Hepatocyte (in vitro differentiated cells): ENCODE measurements at regions not wholly inside any gene's neighbourhood (a gene's known extent, or its start where the extent isn't known, plus 50 kb on each side); places are given as distances from the start of the nearest gene placed in this dataset.

Experiments used
- EZH2 ChIP-seq: fragments of 200-600 bp; sonication (generic); IDR thresholded peaks from 2 replicates; pipeline ENCODE4 v1.6.1; 2016; ENCODE audit warnings: antibody characterized with exemption, mild to moderate bottlenecking, borderline replicate concordance
- EZH2phosphoT487 ChIP-seq: fragments of 200-600 bp; sonication (generic); IDR thresholded peaks from one replicate; pipeline ENCODE4 v1.6.1; 2018; ENCODE audit warnings: antibody characterized with exemption, mild to moderate bottlenecking, low read depth, moderate library complexity; ENCODE audit not compliant: unreplicated experiment, severe bottlenecking
- TF ChIP-seq, protein P1 (sequence below): fragments of 200-600 bp; sonication (generic); IDR thresholded peaks from 2 replicates; pipeline ENCODE4 v1.5.1; 2016; ENCODE audit warnings: antibody characterized with exemption, mild to moderate bottlenecking; ENCODE audit not compliant: poor library complexity

DNA sequence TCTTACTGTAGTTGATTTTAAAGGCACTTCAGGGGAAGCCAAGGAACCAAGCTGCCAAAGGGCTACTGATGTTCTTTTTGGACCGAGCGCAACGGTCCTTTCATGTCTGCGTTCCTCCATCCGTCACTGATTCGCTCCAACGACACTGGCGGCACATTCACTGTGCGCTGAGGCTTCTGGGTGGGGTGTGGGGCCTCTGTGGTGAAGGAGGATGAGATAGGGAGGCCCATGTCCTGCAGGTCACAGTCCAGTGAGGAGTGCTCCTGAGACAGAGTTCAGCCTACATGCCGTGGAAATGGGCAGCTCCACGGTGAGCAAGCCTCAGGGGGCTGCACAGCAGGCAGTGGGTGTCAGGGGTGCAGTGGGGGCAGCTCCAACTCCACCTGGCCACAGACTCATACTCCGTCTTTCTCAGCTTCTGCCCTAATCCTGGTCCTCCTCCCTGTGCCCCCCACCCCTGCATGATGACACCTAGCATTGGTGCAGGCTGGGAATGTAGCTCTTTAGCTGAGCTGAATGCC is 87.8 kb upstream of the SHANK2 start:
- TF ChIP-seq, protein P1, sequence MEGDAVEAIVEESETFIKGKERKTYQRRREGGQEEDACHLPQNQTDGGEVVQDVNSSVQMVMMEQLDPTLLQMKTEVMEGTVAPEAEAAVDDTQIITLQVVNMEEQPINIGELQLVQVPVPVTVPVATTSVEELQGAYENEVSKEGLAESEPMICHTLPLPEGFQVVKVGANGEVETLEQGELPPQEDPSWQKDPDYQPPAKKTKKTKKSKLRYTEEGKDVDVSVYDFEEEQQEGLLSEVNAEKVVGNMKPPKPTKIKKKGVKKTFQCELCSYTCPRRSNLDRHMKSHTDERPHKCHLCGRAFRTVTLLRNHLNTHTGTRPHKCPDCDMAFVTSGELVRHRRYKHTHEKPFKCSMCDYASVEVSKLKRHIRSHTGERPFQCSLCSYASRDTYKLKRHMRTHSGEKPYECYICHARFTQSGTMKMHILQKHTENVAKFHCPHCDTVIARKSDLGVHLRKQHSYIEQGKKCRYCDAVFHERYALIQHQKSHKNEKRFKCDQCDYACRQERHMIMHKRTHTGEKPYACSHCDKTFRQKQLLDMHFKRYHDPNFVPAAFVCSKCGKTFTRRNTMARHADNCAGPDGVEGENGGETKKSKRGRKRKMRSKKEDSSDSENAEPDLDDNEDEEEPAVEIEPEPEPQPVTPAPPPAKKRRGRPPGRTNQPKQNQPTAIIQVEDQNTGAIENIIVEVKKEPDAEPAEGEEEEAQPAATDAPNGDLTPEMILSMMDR, result no peak
- no peak for TF ChIP-seq EZH2
- TF ChIP-seq EZH2phosphoT487, result no peak
